Stimulated activated CD4-positive, alpha-beta T cell treated with anti-CD3 and anti-CD28 coated beads, Interleukin-2, amount 100 ng/mL, for 4 hours (primary cell): ENCODE measurements at regions not wholly inside any gene's neighbourhood (a gene's known extent, or its start where the extent isn't known, plus 50 kb on each side); places are given as distances from the start of the nearest gene placed in this dataset.
A peak's percentile ranks its signal among the peaks of the same experiment; 100 is the strongest.
"Not testable (repeated sequence)": the region's sequence is repeated elsewhere in the genome, so short reads cannot be mapped to it uniquely, and the experiment has no call there.

ENCODE experiments used
- DNase-seq: peaks from one replicate; pipeline ENCODE4 v3.0.0-alpha.2; 2020; ENCODE audit warnings: low read depth

- no peak for DNase-seq
Measured at GRCh38 chr12:59149995-59150642, 229.8 kb upstream of the LRIG3 start.

- no peak for DNase-seq
Measured at GRCh38 chr12:59147791-59148190, 227.5 kb upstream of the LRIG3 start.

- DNase-seq = no peak
Measured at GRCh38 chr12:59142183-59142790, 222.0 kb upstream of the LRIG3 start.

GRCh38 chr12:59134750-59135149, 214.4 kb upstream of the LRIG3 start:
- no peak for DNase-seq

- no peak for DNase-seq
Measured at GRCh38 chr12:59131462-59131861, 211.2 kb upstream of the LRIG3 start.

GRCh38 chr12:59122784-59123183, 202.5 kb upstream of the LRIG3 start:
- no peak for DNase-seq

GRCh38 chr12:59121451-59121850, 201.1 kb upstream of the LRIG3 start:
- DNase-seq = no peak

- no peak for DNase-seq
Measured at GRCh38 chr12:59119676-59120075, 199.4 kb upstream of the LRIG3 start.

- DNase-seq = no peak
Measured at GRCh38 chr12:59118356-59118755, 198.1 kb upstream of the LRIG3 start.

GRCh38 chr12:59115995-59116394, 195.7 kb upstream of the LRIG3 start:
- DNase-seq = no peak

- no peak for DNase-seq
Measured at GRCh38 chr12:59115526-59115925, 195.2 kb upstream of the LRIG3 start.

- DNase-seq = peak; percentile 3
Measured at GRCh38 chr12:59113831-59114615, 193.7 kb upstream of the LRIG3 start.

GRCh38 chr12:59111851-59112250, 191.5 kb upstream of the LRIG3 start:
- DNase-seq = no peak

- not testable (repeated sequence) for DNase-seq
Measured at GRCh38 chr12:59108516-59108915, 188.2 kb upstream of the LRIG3 start.

GRCh38 chr12:59100585-59100984, 180.3 kb upstream of the LRIG3 start:
- no peak for DNase-seq

- DNase-seq = no peak
Measured at GRCh38 chr12:59097876-59098275, 177.6 kb upstream of the LRIG3 start.

- DNase-seq = no peak
Measured at GRCh38 chr12:59096246-59096645, 175.9 kb upstream of the LRIG3 start.

GRCh38 chr12:59093073-59093772, 172.9 kb upstream of the LRIG3 start:
- DNase-seq = no peak

- no peak for DNase-seq
Measured at GRCh38 chr12:59088673-59089072, 168.4 kb upstream of the LRIG3 start.

- DNase-seq = no peak
Measured at GRCh38 chr12:59087691-59088090, 167.4 kb upstream of the LRIG3 start.

GRCh38 chr12:59087077-59087673, 166.9 kb upstream of the LRIG3 start:
- no peak for DNase-seq

GRCh38 chr12:59086126-59086525, 165.8 kb upstream of the LRIG3 start:
- no peak for DNase-seq
